AG20443 (cell line): ENCODE measurements at regions not wholly inside any gene's neighbourhood (a gene's known extent, or its start where the extent isn't known, plus 50 kb on each side); places are given as distances from the start of the nearest gene placed in this dataset.

ENCODE experiments used
- DNase-seq: peaks from one replicate; pipeline ENCODE4 v3.0.0; 2012; ENCODE audit warnings: low spot score, mixed read lengths

DNA sequence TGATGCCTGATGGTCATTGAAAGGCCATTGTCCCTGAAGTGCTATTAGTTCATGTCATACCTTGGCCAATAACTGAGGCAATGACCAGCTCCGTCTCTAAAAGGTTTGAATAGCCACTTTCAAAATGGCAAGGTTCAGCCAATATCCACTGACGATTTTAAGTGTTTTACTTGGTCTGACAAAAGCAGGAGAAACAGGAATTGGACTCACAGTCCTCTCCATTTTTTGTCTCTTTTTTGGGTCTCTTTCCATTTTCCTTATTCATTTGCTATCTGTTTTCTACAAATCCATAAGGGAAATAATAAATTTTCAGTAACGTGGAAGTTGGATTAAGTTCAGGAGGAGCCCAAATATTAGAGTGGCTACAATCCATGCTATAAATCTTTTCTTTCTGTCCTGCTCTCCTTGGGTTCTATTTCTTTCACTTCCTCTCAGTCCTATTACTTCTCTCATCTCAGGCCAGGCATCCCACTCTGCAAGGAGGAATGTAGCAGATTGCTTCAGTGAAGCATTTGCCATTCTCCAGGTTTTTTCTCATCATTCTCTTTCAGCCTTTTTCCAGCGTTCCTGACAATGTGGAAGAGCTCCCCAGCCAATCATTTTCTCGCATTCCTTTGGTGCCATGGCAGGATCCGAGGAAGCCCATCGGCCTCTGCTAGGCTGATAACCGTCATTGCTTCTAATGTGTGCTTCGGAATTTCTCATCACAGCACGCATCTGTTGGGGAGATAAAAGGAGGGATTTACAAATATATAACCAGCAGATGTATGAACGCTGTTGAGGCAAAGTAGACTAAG, 414.5 kb downstream of the ADGRL2 start:
- no peak for DNase-seq

DNA sequence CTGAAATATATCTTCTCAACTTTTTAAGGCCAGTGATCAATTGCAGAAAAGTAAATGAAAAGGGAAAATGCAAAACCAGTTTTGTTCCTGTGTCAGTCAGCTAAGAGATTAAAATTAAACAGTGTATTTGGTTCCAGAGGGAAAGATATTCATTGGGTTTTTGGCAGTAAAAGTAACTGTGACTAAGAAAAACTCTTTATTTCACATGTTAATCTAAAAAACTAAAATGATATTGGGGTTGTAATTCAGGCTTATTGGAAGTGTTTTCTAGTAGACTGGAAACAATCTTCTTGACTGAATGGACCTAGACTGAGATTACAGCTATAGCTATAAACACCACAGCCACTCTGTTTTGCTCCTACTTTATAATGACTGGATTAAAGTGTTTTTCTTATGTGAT, 413.9 kb downstream of the ADGRL2 start:
- DNase-seq: no peak

DNA sequence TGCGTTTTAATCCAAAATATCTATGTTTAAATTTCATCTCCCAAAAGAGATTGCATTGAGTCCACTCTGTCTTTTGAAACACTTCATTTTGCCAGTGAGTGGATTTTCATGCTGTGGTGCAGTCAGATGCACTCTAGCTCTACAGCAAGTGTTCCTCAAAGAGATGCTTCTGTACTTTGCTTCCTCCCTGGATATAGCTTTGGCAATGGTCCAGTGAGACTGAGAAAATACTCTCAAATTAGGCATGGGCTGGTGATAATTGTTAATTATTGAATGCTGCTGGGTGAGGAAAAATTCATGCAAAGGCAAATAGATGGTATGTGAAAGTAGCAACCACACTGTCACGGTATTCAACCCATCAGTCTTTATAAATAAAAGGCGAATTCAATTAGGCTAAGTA, 396.9 kb downstream of the ADGRL2 start:
- no peak for DNase-seq

DNA sequence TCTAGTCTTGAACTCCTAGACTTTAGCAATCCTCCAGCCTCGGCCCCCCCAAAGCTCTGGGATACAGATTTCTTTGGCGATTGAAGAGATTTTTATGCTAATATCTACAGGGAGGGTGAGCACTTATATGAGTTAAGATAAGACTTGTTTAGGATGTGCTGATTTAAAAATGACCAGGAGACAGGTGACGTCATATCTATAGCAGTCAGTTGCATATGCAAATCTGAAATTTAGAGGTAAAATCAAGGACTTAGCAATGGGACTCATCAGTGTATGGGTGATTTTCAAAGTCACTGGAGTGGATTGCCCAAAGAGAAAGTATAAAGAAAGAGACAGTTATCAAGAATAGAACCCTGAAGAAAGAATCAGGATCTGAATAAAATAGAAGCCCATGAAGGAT, 394.5 kb downstream of the ADGRL2 start:
- DNase-seq: no peak

DNA sequence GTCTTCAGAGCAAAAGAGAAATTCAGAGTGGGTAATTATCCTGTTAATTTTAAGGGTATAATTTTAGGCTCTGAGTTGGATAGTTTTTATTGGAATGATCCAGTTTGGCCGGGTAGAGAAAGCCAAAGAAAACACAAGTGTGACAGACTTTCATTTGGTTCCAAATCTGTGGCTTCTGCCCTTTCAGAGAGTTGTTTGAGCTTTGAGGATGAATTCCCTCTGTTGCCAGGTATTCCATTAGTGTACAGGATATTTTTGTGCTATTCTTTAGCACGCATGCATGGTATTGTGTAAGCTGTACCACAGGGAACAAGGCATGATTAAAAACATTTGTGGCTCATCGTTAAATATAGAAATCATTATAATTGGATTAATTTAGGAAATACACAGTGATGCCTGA, 384.4 kb downstream of the ADGRL2 start:
- no peak for DNase-seq

DNA sequence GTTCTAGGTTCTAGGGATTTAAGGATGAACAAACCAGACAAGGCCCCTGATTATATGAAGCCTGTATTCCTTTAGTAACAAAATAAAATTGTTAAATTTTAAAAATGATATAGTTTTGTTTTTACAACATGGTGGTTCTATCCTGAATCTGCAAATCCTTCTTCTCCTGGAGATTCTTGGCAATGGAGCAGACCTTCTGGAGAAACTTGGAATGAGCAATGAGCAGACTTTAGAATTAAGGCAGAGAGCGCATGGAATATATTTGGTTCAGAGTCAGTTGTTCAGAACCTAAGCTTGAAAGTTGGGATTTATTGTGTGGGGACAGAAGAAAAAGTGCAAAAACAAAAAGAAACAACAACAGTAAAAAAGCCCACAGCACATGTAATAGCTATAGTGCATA, 381.1 kb downstream of the ADGRL2 start:
- DNase-seq: no peak

DNA sequence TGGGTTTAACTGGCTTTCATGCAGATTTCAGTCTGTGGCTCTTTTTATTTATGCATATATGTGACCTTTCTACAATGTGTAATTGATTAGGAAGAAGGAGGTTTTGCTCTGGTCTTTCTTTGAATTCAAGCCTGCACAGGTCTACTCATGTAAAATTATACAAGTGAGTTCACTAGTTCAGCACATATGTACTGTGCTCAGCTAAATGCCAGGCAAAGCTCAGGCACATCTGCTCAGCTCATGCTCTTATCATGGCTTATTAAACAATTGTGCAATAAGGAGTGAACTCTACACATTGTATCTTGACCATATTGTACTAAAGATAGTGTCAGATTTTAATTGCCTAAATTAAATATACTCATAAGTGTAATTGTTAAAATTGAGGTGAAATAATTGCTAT, 378.4 kb downstream of the ADGRL2 start:
- no peak for DNase-seq

DNA sequence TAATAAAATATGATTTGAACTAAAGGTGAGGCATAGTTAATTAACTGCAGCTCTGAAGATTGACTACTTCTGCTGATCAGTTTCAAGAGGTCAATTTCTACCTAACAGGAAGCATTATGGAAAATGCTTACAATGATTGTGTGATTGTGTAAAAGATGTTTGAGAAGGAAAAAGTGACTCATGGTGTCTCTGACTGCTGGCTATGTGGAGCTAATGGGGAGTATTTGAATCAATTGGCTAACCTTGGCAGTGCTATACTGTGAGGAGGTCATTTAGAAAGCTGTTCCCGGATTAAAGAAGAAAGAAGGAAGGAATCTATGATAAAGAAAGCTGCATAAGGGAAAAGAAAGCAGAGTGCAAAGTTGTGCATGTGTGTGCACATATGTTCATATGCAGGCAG, 376.5 kb downstream of the ADGRL2 start:
- DNase-seq: no peak

DNA sequence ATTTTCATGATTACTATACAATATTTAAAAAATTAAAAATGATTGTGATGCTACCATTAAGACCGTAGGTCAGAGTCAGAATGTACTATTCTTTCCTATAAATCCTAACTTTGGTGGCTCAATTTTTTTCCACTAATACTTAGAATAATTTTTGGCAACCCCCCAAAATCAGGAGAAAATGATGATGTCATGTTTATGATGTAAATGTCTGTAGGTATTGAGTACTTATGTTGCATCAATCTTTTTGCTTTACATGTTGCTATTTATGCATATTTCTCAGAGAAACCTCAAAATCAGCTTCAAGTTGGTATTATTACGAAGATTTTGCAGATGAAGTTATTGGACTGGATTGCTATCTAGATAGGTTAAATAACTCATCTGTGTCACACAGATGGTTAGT, 371.2 kb downstream of the ADGRL2 start:
- DNase-seq: no peak

DNA sequence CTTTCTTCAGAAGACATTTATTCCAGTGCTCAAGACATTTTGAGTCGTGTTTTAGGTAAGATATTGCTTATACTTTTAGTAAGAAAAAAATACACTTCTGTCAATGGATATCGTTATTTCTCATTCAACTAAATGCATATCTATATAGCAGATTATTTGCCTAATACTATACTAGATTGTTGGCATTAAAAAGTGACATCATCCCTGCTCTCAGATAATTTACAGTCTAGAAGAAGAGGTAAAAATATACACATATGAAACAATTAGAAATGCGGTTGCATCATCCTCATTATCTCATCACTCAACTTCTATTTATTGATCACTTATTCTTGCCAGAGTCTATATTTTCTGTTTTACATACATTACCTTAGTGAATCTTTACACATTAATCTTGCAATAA, 367.7 kb downstream of the ADGRL2 start:
- DNase-seq: no peak

DNA sequence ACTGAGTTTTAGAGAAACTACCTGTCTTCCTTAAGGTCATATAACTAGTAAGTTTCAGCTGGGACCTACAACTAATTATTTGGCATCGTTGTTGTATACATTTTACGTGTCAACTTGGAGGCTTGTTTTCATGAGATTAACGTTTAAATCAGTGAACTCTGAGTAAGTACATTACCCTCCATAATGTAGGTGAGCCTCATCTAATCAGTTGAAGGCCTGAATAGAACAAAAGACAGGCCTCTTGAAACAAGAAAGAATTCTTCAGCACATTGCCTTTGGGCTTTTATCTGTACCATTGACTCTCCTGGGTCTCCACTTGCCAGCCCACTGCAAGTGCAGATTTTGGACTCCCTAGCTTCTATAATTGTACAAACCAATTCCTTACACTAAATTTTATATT, 364.6 kb downstream of the ADGRL2 start:
- no peak for DNase-seq

DNA sequence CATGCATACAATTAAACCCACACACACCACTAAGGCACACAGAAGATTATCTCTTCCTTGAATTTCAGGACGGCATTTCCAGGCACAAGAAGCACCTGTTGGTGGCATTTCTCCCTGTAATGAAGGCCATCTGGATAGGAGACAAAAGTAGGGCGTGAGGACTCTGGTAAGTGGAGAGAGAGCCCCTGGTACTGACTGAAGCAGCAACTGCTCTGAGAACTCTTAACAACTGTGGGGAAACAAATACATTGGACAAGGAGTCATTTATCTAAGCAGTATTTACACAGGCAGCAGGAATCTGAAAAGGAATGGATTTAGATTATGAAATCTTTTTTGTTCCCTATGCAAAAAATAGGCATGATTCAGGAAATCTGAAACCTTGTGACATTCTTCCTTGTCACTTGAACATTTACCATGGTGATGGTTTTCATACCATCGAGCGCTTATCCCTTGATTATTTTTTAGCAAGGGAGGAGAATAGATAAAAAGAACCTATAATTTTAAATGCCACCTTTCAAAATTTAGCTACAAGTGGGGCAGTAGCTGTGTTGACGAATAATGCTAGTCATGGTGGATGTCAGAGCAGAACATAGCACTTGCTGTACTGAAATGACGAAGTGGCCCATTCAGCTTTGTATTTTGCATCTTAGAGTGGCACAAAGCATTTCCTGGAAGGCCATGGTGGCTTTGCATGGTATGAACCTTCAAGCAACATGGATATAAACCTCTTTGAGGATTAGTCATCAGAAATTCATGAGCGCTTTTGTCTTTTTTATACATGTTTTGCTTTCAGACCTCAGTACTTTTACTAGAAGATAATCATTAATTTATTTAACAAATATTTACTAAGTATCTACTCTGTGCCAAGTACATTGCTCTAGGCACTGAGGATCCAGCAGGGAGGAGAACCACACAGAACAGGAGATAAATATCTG, 362.0 kb downstream of the ADGRL2 start:
- no peak for DNase-seq

DNA sequence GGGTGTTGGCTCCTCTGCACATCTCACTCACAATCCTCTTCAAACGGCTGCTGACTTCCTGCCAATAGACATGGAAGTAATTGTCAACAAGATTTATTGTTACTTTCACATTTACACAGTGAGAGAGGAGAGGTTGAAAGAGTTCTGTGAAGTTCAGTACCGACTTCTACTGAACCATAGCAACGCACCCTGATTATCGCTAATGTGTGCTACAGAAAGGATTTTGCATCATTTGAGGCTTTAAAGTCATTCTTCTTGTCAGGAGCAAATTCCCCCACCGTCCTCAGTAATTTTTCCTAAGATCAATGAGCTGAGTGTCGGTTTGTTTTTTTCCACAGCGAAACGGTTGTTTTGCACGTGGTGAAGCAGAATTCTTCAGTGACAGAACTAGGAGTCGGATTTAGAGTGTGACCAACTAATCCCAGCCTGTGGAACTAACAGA, 361.0 kb downstream of the ADGRL2 start:
- DNase-seq: no peak

DNA sequence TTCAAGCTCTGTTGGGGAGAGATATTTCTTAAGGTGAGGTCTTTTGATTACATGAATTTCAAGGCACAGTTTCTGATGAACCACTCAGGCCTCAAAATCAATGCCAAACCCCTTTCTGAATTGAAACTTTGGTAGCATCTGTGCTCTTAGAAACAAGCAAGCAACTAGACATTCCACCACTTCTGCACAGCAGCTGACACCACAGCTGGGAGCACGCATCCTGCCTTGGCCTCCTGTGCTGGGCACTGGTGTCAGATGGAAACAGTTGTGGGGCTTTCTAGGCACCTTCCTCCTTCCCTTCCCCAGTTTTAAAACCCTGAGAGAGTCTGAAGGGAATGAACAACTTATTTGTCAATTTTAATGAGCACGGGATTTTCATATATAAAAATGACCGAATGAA, 360.2 kb downstream of the ADGRL2 start:
- DNase-seq: peak; percentile 12

DNA sequence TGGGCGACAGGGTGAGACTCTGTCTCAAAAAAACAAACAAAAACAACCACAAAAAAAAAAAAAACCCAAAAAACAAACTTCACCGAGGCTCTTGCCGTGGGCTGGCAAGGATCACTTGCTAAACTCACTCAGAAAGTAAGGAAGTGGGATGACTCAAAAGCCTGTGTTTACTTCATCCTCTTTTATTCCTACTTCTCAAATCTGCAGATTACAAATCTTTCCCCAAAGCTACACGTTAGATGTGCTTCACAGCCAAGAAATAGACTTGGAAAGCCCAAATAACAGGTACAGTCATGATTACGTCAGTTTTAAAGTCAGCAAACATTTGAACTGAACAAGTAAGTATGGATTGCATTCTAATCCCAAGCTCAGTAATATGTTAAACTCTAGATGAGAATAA, 359.3 kb downstream of the ADGRL2 start:
- DNase-seq: peak; percentile 17

DNA sequence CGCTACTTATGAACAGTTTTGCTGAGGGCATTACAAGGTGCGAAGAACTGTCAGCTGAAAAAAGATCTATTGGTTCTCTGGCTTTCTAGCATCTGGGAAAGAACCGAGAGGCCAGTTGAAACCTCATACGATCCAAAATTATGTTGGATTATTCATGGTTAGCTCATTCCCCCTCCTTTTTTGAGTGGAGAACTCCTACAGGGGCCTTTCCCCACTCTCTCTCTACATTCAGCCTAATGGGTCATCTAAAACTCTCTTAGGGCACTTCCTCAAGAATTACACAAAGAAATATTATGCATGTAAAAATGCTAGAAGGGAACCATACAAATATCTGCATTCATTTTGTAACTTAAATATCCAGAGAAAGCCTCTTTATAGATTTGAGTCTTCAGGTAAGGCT, 358.2 kb downstream of the ADGRL2 start:
- no peak for DNase-seq

DNA sequence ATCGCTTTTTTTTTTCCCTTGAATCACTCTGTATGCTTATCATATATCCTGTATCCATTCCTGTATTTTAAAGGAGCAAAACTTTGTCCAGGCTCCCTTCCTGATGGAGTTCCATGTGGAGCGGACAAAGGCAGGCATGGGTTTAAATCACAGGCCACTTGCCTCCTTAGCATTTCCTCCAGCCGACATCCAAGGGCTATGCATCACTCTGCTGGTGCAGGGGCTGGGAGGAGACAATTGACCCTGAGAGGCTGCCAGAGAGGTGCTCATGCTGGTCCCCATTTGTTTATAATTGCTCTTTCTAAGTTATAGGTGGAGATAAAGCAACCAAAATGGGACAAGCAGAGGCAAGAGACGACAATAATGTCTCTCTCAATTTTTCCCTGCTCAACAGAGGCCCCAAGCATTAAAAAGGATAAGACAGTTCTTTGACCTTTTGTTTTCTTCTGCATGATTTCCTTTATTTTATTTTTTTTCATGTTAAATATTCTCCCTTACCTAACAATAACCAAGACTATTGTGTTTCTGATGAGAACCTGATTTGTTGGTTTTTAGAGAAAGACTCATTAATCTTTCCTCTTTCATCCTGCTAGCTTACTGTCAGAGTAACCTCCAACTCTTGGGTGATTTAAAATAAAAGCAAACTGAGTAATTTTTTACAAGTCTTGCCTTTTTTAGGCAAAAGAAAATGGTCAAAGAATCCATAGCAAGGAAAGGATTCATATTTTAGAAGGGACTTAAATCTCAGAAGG, 353.7 kb downstream of the ADGRL2 start:
- no peak for DNase-seq

DNA sequence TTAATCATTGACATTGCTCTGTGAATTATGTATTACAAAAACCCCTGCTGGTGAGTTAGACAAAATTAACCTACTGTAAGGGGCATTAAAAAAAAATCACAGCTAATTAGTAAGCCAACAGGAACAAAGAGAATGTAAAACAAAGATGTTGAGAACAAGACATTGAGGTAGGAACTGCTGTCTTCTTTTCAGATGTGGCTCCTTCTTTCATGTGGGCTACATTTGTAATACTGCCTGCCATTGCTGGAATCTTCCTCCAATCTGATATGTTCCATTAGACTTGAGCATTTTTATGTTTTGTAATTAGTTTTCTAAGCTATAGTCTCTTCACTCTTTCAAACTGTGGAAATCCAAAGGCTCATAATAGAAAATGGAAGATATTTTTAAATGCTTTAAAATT, 353.0 kb downstream of the ADGRL2 start:
- no peak for DNase-seq

DNA sequence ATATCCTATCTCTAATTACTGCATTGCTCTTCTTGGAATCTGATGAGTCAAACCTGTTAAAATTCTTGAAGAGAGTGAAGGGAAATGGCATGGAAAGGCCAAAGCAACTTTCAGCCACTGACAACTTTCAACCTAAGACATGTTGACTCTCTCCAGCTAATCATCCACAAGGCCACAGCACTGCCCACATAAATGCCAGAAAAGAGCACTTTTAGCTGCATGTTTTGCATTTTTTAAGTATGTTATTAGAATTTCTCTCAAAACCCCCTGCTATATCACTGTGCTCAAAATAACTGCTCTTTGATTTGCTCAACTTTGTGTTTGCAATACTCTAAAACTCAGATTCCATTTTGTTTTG, 352.5 kb downstream of the ADGRL2 start:
- no peak for DNase-seq

DNA sequence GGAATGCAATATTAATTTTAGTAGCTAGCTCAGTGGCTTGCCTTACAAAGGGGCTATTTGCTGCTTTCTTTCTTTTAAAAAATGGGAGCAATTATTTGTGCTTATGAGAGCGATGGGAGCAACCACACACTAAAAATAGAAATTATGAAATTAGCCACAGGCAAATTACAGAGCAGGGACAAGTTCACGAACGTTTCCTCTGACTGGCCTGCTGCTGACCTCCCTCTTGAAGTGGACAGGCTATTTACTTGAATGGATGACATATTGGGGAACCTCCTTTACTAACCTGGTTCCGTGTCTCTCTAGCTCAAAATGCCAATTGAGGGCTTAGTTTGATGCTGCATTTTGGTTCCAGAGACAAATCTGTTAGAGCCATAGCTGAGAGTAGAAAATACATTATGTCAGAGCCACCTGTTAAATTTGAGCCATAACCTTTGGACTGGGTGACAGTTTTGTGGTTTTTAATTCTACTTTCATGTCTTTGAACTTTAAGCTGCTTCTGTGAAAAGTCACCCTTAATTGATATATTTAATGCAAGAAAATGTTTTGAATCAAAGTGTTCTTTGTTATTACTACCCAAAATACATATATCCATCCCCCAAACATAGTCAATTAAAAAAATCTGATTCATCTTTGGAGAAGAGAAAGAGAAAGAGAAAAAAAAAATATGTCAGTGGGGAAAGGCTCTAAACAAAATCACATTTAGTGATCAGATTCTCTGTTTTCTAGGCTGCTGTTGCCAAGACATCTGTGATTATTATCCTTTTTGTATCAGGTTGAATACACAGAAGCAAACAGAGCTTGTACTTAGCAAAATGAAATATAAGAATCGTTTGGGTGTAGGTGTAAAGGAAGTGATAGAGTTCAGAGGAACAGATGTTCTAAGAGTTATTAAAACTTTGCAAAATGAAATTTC, 351.9 kb downstream of the ADGRL2 start:
- no peak for DNase-seq

DNA sequence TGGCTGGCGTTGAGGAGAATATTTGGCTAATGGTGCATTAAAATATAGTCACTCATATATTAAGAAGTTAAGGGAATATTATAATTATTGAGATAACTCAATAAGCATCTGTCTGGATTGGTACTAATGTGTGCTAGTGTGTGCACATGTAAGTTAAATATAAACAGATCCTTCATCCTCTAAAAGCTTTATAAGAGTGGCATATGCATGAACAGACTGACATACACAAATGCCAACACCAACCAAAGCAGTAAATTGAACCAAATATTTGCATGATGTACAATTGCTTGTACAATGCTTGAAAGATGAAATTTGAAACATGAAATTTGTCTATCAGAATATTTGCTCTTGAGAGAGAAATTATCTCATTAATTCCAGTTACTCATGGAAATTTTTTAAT, 344.9 kb downstream of the ADGRL2 start:
- DNase-seq: no peak
